Neutrophil (primary cell): ENCODE measurements at regions not wholly inside any gene's neighbourhood (a gene's known extent, or its start where the extent isn't known, plus 50 kb on each side); places are given as distances from the start of the nearest gene placed in this dataset.

Experiments used
- H3K27ac ChIP-seq: fragments of 200-600 bp; sonication (generic); 2 replicates; pipeline ENCODE4 v1.5.1; 2016; ENCODE audit warnings: mild to moderate bottlenecking, moderate library complexity
- H3K27me3 ChIP-seq: fragments of 200-600 bp; sonication (generic); 2 replicates; pipeline ENCODE4 v1.6.0; 2016; ENCODE audit warnings: mild to moderate bottlenecking
- H3K36me3 ChIP-seq: fragments of 200-600 bp; sonication (generic); 2 replicates; pipeline ENCODE4 v1.5.1; 2017
- H3K4me1 ChIP-seq, 2 experiments: fragments of 200-600 bp in 1 of 2; sonication (generic) in 1 of 2; 1 replicate in 1 of 2; 2 replicates in 1 of 2; pipeline versions ENCODE4 v1.5.1 to v1.6.1; 2013 to 2016; ENCODE audit warnings: low read depth in 1 of 2, low read length in 1 of 2, mild to moderate bottlenecking in 1 of 2, moderate library complexity in 1 of 2; ENCODE audit not compliant: control insufficient read depth in 1 of 2, insufficient read depth in 1 of 2
- H3K4me3 ChIP-seq, 2 experiments: fragments of 200-600 bp in 1 of 2; sonication (generic) in 1 of 2; 1 replicate in 1 of 2; 2 replicates in 1 of 2; pipeline ENCODE4 v1.5.1; 2013 to 2016; ENCODE audit warnings: low read depth in 1 of 2, low read length in 1 of 2, mild to moderate bottlenecking in 1 of 2, moderate library complexity in 1 of 2
- H3K9me3 ChIP-seq: fragments of 200-600 bp; sonication (generic); 2 replicates; pipeline ENCODE4 v1.5.1; 2016
- CTCF ChIP-seq: fragments of 200-600 bp; sonication (generic); IDR thresholded peaks from 2 replicates; pipeline ENCODE4 v1.5.1; 2016; ENCODE audit warnings: antibody characterized with exemption

GRCh38 chr22:48340727-48341709 is 1486.7 kb downstream of the BRD1 start:
- Histone ChIP-seq H3K27me3 (peaks cover 31% of the 10 kb centered on the region), H3K36me3 (no peaks in the 10 kb centered on the region), H3K27ac (no peak overlapping the region), H3K4me3 (no peak overlapping the region), H3K4me1 (no peaks in the 10 kb centered on the region), H3K9me3 (no peaks in the 10 kb centered on the region)
- no peak for TF ChIP-seq CTCF

- Histone ChIP-seq H3K27ac (no peak overlapping the region), H3K27me3 (peaks cover 31% of the 10 kb centered on the region), H3K9me3 (no peaks in the 10 kb centered on the region), H3K4me1 (no peaks in the 10 kb centered on the region), H3K36me3 (no peaks in the 10 kb centered on the region), H3K4me3 (no peak overlapping the region)
- no peak for TF ChIP-seq CTCF
These were observed 1487.5 kb downstream of the BRD1 start for GRCh38 chr22:48340191-48340590.

GRCh38 chr22:48338793-48339705 is 1488.6 kb downstream of the BRD1 start:
- Histone ChIP-seq H3K36me3 (no peaks in the 10 kb centered on the region), H3K9me3 (no peaks in the 10 kb centered on the region), H3K4me1 (no peaks in the 10 kb centered on the region), H3K27me3 (peaks cover 31% of the 10 kb centered on the region), H3K4me3 (no peak overlapping the region), H3K27ac (no peak overlapping the region)
- TF ChIP-seq CTCF: no peak

GRCh38 chr22:48337957-48338792 is 1489.5 kb downstream of the BRD1 start:
- H3K36me3 ChIP-seq: no peaks in the 10 kb centered on the region
- H3K9me3 ChIP-seq: no peaks in the 10 kb centered on the region
- peaks cover 31% of the 10 kb centered on the region for H3K27me3 ChIP-seq
- TF ChIP-seq CTCF: no peak
- H3K4me1 ChIP-seq: no peaks in the 10 kb centered on the region
- H3K4me3 ChIP-seq: no peak overlapping the region
- no peak overlapping the region for H3K27ac ChIP-seq
